ENCODE measurements at regions not wholly inside any gene's neighbourhood (a gene's known extent, or its start where the extent isn't known, plus 50 kb on each side); places are given as distances from the start of the nearest gene placed in this dataset.

DNA sequence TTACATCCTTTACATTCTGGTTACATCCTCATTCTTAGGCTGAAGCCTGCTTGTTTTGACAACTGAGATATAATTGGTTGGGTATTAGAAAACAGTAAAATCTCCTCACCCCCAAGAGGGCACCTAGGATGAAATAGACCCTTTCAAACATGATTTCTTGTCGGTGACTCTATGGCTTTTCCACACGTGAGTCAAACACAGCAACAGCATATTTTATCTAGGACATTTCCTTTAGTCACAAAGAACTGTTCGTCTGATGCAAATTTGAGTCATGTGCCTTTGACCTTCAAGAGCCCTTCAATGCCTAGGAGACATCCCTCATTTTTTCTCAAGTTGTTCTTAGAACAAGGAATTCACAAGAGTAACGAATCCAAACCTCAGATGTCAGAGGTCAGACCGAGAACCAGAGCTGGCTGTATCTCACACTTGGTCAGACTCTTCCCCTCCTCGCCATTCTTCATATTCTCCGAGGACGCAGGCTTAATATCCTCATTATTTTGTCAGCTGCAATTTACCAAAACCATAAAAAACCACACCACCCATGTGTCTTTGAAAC is 60.5 kb upstream of the ALKAL2 start:
- TF ChIP-seq, protein P1, sequence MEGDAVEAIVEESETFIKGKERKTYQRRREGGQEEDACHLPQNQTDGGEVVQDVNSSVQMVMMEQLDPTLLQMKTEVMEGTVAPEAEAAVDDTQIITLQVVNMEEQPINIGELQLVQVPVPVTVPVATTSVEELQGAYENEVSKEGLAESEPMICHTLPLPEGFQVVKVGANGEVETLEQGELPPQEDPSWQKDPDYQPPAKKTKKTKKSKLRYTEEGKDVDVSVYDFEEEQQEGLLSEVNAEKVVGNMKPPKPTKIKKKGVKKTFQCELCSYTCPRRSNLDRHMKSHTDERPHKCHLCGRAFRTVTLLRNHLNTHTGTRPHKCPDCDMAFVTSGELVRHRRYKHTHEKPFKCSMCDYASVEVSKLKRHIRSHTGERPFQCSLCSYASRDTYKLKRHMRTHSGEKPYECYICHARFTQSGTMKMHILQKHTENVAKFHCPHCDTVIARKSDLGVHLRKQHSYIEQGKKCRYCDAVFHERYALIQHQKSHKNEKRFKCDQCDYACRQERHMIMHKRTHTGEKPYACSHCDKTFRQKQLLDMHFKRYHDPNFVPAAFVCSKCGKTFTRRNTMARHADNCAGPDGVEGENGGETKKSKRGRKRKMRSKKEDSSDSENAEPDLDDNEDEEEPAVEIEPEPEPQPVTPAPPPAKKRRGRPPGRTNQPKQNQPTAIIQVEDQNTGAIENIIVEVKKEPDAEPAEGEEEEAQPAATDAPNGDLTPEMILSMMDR (IDR thresholded peaks at IDR 0.05; ENCODE audit: extremely low read depth in 1 of 2, insufficient read depth in 1 of 2, low read depth in 1 of 2, low read length in 2 of 2) = no peak
- no peak for TF ChIP-seq POLR2A (IDR thresholded peaks at IDR 0.05; ENCODE audit: low read depth, low read length)
- no peak for TF ChIP-seq POLR2AphosphoS5 (IDR thresholded peaks at IDR 0.05; ENCODE audit: insufficient read depth, low read depth, low read length)
- TF ChIP-seq EZH2 (IDR thresholded peaks at IDR 0.05; ENCODE audit: borderline replicate concordance, low read depth, low read length, severe bottlenecking) = no peak
- no peak for TF ChIP-seq JUN (IDR thresholded peaks at IDR 0.05; ENCODE audit: borderline replicate concordance, insufficient read depth, insufficient read length, low read depth)
- TF ChIP-seq, protein P2, sequence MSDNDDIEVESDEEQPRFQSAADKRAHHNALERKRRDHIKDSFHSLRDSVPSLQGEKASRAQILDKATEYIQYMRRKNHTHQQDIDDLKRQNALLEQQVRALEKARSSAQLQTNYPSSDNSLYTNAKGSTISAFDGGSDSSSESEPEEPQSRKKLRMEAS (IDR thresholded peaks at IDR 0.05; ENCODE audit: insufficient read depth, insufficient read length) = no peak
- no peak for TF ChIP-seq FOS (IDR thresholded peaks at IDR 0.05; ENCODE audit: borderline replicate concordance, insufficient read depth, low read length)

All from endothelial cell of umbilical vein (primary cell).